ENCODE measurements at regions not wholly inside any gene's neighbourhood (a gene's known extent, or its start where the extent isn't known, plus 50 kb on each side); places are given as distances from the start of the nearest gene placed in this dataset.

DNA sequence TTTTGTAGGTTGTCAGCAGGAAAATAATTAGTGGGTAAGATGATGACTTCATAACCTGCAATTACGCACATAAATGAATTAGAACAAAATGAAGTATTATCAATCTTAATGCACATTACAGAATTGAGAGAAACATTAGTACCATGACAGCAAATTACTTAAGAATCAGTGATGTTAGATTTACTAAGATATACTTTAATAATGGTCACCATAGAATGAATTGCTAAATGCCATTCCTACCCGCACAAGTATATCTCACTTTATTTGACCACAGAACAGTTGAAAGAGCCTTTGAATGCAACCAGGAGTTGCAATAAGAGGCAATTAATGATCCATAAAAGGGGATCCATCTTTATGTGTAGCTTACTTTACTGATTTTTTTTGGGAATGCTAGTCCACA lies 816.4 kb upstream of the AGA start:
- TF ChIP-seq, protein P1, sequence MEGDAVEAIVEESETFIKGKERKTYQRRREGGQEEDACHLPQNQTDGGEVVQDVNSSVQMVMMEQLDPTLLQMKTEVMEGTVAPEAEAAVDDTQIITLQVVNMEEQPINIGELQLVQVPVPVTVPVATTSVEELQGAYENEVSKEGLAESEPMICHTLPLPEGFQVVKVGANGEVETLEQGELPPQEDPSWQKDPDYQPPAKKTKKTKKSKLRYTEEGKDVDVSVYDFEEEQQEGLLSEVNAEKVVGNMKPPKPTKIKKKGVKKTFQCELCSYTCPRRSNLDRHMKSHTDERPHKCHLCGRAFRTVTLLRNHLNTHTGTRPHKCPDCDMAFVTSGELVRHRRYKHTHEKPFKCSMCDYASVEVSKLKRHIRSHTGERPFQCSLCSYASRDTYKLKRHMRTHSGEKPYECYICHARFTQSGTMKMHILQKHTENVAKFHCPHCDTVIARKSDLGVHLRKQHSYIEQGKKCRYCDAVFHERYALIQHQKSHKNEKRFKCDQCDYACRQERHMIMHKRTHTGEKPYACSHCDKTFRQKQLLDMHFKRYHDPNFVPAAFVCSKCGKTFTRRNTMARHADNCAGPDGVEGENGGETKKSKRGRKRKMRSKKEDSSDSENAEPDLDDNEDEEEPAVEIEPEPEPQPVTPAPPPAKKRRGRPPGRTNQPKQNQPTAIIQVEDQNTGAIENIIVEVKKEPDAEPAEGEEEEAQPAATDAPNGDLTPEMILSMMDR (conservative IDR thresholded peaks at IDR 0.05) = no peak
- no peak for TF ChIP-seq ZFX (IDR thresholded peaks at IDR 0.05)

All from C4-2B (cell line).